Uterus (tissue), 3 donors: ENCODE measurements at regions not wholly inside any gene's neighbourhood (a gene's known extent, or its start where the extent isn't known, plus 50 kb on each side); places are given as distances from the start of the nearest gene placed in this dataset.

ENCODE experiments used
- DNase-seq, 2 donors: peaks; one replicate each; pipeline ENCODE4 v3.0.0-alpha.2; 2019 to 2020
- H3K27ac ChIP-seq, 2 donors: fragments of 200-600 bp; sonication (generic); 1 replicate in 1 of 2; 2 replicates in 1 of 2; pipeline ENCODE4 v1.5.1; 2016 to 2018
- H3K27me3 ChIP-seq, 2 donors: fragments of 200-600 bp; sonication (generic); one replicate each; pipeline ENCODE4 v1.5.1; 2018 to 2019; ENCODE audit warnings: control low read depth in 1 of 2
- H3K36me3 ChIP-seq, 2 donors: fragments of 200-600 bp; sonication (generic); one replicate each; pipeline ENCODE4 v1.5.1; 2019; ENCODE audit warnings: control low read depth in 1 of 2
- H3K4me1 ChIP-seq, 2 donors: fragments of 200-600 bp; sonication (generic); one replicate each; pipeline ENCODE4 v1.5.1; 2018 to 2019; ENCODE audit warnings: control low read depth in 1 of 2
- H3K4me3 ChIP-seq, 2 donors: fragments of 200-600 bp; sonication (generic); 1 replicate in 1 of 2; 2 replicates in 1 of 2; pipeline ENCODE4 v1.5.1; 2018 to 2019; ENCODE audit warnings: mild to moderate bottlenecking in 1 of 2
- H3K9me3 ChIP-seq, 2 donors: fragments of 200-600 bp; sonication (generic); one replicate each; pipeline ENCODE4 v1.5.1; 2019; ENCODE audit warnings: control low read depth in 1 of 2
- POLR2A ChIP-seq, 2 donors: fragments of 450-650 bp; IDR thresholded peaks; one replicate each; pipeline ENCODE4 v1.6.1; 2016; ENCODE audit warnings: antibody characterized with exemption in 2 of 2, mild to moderate bottlenecking in 1 of 2, moderate library complexity in 1 of 2
- intact Hi-C: fragments of 100-400 bp; cut with DNase I; formaldehyde crosslinking; loops from one replicate; pipeline ENCODE4 v1.15.1; 2023; ENCODE audit warnings: low total_unique reads
- TF ChIP-seq, protein P1 (sequence below), 4 experiments: fragments of 200-600 bp in 2 of 4; fragments of 450-650 bp in 2 of 4; sonication (generic) in 2 of 4; IDR thresholded peaks; one replicate each; pipeline ENCODE4 v1.5.1; 2016 to 2019; ENCODE audit warnings: antibody characterized with exemption in 4 of 4, mild to moderate bottlenecking in 2 of 4, moderate library complexity in 1 of 4
- donor health status: DM: yes; HTN: yes; CAD: no.

DNA sequence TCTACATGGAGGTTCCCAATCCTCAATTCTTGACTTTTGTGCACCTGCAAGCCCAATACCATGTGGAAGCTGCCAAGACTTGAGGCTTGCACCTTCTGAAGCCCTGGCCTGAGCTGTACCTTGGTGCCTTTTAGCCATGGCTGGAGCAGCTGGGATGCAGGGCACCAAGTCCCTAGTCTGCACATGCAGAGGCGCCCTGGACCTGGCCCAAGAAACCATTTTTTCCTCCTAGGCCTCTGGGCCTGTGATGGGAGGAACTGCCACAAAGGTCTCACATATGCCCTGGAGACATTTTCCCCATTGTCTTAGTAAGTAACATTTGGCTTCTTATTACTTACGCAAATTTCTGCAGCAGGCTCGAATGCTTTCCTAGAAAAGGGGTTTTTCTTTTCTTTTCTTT, 431.9 kb upstream of the ANO5 start:
- no peaks in the 10 kb centered on the region for H3K4me1 ChIP-seq
- no peaks in the 10 kb centered on the region for H3K36me3 ChIP-seq
- H3K9me3 ChIP-seq, result no peaks in the 10 kb centered on the region
- H3K27me3 ChIP-seq, result no peaks in the 10 kb centered on the region
- DNase-seq, result no peak
- H3K4me3 ChIP-seq, result no peak overlapping the region
- intact Hi-C loops, result no loop called here
- TF ChIP-seq POLR2A (IDR thresholded peaks at IDR 0.05), result no peak
- TF ChIP-seq, protein P1, sequence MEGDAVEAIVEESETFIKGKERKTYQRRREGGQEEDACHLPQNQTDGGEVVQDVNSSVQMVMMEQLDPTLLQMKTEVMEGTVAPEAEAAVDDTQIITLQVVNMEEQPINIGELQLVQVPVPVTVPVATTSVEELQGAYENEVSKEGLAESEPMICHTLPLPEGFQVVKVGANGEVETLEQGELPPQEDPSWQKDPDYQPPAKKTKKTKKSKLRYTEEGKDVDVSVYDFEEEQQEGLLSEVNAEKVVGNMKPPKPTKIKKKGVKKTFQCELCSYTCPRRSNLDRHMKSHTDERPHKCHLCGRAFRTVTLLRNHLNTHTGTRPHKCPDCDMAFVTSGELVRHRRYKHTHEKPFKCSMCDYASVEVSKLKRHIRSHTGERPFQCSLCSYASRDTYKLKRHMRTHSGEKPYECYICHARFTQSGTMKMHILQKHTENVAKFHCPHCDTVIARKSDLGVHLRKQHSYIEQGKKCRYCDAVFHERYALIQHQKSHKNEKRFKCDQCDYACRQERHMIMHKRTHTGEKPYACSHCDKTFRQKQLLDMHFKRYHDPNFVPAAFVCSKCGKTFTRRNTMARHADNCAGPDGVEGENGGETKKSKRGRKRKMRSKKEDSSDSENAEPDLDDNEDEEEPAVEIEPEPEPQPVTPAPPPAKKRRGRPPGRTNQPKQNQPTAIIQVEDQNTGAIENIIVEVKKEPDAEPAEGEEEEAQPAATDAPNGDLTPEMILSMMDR (IDR thresholded peaks at IDR 0.05), result no peak
- no peak overlapping the region for H3K27ac ChIP-seq

DNA sequence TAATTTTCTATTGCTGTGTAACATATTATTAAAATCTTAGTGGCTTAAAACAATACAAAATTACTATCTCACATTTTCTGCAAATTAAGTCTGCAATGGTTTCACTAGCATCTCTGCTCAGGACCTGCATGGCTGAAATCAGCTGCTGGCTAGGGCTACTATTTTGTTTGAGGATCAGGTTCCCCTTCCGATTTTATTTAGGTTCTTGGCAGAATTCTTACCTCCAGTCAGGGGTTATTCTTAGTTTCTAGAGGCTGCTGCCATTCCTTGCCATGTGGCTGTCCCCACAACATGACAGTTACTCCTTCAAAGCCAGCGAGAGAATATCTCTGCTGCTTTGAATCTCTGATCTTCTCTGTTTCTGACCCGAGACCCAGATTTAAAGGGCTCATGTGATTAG, 424.5 kb upstream of the ANO5 start:
- no peak for DNase-seq
- H3K4me3 ChIP-seq, result no peak overlapping the region
- no peaks in the 10 kb centered on the region for H3K36me3 ChIP-seq
- no peaks in the 10 kb centered on the region for H3K4me1 ChIP-seq
- H3K27ac ChIP-seq, result no peak overlapping the region
- intact Hi-C loops, result no loop called here
- no peaks in the 10 kb centered on the region for H3K27me3 ChIP-seq
- TF ChIP-seq POLR2A (IDR thresholded peaks at IDR 0.05), result no peak
- TF ChIP-seq, protein P1 (IDR thresholded peaks at IDR 0.05), result no peak
- H3K9me3 ChIP-seq, result no peaks in the 10 kb centered on the region

DNA sequence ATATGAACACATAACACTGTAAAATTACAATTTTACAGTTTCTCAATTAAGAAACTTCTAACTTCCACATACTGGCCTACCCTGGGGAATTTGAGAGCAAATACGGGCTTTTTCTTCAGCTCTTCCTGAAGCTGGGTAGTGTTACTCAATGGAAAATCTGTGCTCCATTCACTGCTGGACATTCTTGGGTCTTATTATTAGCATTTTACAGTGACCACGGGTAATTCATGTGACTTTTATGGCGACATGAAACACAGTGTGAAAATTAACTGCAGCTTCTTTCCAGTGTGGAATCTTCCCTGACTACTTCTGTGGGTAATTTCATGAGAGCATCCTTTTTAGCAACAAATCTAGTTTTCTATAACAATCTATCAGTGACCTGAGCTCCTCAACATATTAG, 423.7 kb upstream of the ANO5 start:
- Histone ChIP-seq H3K27me3 (no peaks in the 10 kb centered on the region), H3K4me1 (no peaks in the 10 kb centered on the region), H3K27ac (no peak overlapping the region), H3K36me3 (no peaks in the 10 kb centered on the region), H3K9me3 (no peaks in the 10 kb centered on the region), H3K4me3 (no peak overlapping the region)
- TF ChIP-seq, protein P1 (IDR thresholded peaks at IDR 0.05), result no peak
- no peak for TF ChIP-seq POLR2A (IDR thresholded peaks at IDR 0.05)
- DNase-seq, result no peak
- intact Hi-C loops, result no loop called here

DNA sequence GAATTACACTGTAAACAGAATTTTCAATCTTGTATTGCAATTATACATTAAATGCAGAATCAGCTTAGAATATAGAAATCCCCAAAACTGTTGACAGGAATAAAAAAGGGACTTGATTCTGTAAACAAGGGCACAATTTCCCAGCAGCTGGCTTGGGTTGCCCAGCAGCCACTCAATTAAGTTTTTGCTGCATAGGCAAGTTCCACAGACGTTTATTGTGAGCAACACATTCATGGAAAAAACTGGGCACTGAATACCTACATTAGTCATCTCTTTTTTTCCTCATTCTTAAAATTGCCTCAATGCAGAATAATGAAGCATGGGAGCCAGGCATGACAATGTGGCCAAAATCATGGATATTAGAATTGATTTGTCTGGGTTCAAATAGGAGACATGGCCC, 421.8 kb upstream of the ANO5 start:
- Histone ChIP-seq H3K4me1 (no peaks in the 10 kb centered on the region), H3K4me3 (no peak overlapping the region), H3K27ac (no peak overlapping the region), H3K36me3 (no peaks in the 10 kb centered on the region), H3K9me3 (no peaks in the 10 kb centered on the region), H3K27me3 (no peaks in the 10 kb centered on the region)
- TF ChIP-seq, protein P1 (IDR thresholded peaks at IDR 0.05), result no peak
- no peak for TF ChIP-seq POLR2A (IDR thresholded peaks at IDR 0.05)
- no peak for DNase-seq
- intact Hi-C loops, result no loop called here

DNA sequence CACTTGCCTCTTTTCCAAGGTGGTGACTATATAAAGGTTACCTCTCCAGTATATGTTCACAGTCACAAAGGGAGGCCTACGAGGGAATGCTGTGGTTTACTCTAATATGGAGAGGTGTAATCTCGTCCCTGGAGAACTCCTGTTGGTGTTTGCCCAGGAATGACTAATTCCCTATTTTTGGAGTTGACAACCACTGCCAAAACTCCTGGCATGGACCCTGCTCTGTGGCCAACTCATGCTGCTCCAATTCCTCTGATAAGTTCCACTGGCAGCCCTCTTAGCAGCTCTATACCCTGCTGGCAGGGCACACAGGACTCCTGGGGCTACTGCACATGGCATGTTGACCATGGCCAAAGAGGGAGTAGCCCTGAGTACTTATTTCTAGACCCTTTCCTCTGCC, 418.7 kb upstream of the ANO5 start:
- H3K4me1 ChIP-seq, result no peaks in the 10 kb centered on the region

More for the DNA sequence above, 418.7 kb upstream of the ANO5 start:
- no peak overlapping the region for H3K4me3 ChIP-seq
- H3K27me3 ChIP-seq, result no peaks in the 10 kb centered on the region
- intact Hi-C loops, result no loop called here
- TF ChIP-seq POLR2A (IDR thresholded peaks at IDR 0.05), result no peak
- TF ChIP-seq, protein P1 (IDR thresholded peaks at IDR 0.05), result no peak
- DNase-seq, result no peak
- no peaks in the 10 kb centered on the region for H3K9me3 ChIP-seq
- no peaks in the 10 kb centered on the region for H3K36me3 ChIP-seq
- H3K27ac ChIP-seq, result no peak overlapping the region
